ENCODE measurements at regions not wholly inside any gene's neighbourhood (a gene's known extent, or its start where the extent isn't known, plus 50 kb on each side); places are given as distances from the start of the nearest gene placed in this dataset.

DNA sequence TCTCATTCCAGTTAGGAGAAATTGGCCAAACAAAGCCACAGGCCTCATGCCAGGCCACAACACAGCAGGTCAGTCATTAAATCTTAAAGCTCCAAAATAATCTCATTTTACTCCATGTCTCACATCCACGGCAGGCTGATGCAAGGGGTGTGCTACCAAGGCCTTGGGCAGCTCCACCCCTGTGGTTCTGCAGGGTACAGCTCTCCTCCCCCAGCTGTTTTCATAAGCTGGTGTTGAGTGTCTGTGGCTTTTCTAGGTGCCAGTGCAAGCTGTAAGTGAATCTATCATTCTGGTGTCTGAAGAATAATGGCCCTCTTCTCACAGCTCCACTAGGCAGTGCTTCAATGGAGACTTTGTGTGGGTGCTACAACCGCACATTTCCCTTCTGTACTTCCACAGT lies 949.2 kb downstream of the TECRL start:
- no peak for DNase-seq

DNA sequence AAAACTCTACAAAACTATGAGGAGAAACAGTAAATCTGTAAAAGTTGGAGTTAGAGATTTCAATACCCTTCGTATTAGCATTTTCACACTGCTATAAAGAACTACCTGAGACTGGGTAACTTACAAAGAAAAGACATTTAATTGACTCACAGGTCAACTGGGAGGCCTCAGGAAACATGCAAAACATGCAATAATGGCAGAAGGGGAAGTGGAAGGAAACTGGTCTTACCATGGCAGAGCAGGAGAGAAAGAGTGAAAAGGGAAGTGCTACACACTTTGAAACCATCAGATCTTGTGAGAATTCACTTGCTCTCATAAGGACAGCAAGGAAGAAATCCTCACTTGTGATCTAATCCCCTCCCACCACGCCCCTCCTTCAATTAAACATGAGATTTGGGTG lies 949.9 kb downstream of the TECRL start:
- DNase-seq, result no peak

DNA sequence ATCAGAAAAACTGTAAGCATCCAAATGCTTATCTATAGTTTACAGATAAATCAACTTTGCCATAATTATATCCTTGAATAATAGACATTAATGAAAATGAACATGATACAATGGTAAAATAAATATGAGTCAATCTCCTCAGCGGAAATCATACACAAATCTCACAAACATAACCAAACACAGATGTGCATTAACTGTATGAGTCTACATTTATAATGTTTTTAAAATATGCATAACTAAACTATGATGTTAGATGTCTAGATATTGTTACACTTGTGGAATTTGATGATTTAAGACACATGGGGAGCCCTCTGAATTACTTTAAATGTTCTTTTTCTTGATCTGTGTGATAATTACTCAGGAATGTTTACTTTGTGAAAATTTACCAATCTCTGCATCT lies 951.2 kb downstream of the TECRL start:
- no peak for DNase-seq

DNA sequence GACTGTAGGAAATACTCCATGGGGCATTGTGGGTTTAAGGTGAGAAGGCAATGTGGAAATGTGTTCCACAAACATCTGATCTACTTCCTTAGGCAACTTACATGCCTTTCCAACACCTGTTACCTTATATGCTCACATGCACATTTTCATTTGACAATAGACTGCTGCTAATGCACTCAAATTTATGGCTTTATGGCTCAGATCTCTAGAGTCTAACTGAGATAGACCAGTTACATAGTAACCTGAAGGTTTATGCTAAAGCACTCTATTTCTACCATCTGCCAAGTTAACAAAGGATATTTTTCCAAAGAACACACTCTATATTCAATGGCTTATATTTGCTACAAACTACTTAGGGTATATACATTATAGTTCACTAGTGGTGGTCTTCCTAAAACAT lies 969.0 kb downstream of the TECRL start:
- DNase-seq, result no peak

DNA sequence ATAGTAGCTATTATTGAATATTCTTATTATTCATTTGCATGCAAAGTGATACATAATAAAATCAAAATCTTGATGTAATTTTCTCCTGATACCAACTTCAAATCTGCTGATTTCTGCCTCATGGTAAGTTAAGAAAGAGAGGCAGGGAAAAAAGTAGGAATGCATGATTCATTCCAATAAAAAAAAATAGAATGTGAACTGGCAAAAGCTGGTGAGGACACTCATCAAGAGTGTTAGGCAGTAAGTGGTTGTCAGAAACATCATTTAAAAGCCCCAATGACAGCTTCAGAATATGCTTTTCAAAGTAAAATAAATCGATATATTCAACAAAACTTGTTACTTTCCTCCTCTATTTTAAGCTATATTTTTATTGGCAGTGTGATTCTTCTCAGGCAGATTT lies 979.1 kb downstream of the TECRL start:
- DNase-seq, result no peak

DNA sequence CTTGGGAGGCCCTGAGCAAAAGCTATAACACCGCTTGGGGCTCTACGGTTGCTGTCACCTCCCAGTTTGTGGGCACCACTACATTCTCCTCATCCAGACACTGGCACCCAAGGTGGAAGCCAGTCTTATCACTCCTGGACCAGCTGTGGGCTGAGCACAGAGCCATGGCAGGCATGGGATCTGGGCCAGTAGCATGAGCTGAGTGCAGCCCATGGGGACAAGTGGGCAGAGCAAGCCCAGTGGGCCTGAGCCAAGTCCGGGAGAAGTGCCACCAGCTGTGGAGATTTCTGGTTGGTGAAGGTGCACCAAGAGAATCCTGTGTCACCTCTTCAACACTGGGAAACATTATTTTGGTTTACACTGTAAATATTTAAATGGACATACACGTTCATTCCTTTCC lies 1013.0 kb downstream of the TECRL start:
- DNase-seq, result no peak

DNA sequence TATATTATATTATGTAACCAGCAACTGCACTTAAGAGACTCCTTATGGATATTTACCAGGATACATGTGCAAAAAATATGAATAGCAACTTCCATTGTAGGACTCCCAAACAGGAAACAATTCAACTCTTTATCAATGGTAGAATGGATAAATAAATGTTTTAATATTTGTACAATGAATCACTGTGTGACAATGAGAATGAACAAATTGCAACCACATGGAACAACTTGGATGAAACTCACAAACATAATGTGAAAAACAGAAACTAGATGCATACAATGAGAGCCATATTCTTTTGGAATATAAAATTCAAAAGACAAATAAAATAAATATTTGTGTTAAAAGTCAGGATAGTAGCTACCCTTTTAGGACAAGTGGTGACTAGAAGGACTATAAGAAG lies 1015.7 kb downstream of the TECRL start:
- no peak for DNase-seq

DNA sequence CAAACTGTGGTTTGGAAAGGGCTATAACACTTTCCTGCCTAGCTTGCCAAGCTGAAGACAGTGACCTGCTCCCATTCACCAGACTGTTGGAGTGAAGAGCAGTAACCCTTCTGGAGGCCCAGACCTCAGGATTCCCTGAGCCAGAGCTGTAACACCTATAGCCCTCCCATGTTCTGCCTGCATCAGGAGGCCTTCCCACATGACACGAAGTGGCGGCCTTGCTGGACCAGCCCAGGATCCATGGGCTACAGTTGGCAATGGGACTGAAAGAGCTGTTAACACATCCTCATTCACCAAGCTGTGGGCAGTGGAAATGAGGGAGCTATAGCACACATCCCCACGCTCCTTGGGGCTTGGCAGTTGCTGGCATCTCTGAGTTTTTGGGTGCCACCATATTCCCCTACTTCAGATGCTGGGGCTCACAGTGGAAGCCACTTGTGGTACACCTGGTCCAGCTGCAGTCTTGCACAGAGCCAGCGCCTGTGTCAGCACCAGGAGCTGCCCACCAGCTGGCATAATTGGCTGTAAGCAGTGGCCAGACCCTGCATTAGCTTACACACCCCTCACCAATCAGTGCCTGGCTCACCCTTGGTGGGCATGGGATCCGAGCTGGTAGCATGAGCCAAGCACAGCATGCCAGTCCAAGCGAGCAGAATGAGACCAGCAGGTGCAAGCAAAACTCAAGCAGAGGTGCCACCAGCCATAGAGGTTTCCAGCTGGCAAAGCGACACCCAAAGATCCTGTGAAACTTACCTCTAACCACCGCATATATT lies 1029.3 kb downstream of the TECRL start:
- DNase-seq, result no peak

DNA sequence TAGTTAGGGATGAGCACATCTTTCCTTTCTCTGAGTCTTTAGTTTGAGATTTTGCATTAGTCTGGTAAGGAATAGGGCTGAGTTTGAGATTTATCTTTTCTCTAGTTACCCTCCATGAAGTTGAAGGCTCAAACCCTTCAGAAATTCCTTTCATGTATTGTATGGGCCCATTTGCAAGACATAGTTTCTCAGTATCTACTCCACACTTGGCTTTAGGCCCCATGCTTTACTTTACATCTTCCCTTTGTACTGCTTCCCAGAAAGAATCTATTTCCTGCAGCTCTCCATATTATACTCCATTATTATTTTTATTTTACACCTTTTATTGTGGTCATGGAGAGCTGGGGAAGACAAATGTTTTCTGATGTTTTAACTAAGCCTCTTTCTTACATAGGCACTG lies 1038.2 kb downstream of the TECRL start:
- DNase-seq, result no peak

DNA sequence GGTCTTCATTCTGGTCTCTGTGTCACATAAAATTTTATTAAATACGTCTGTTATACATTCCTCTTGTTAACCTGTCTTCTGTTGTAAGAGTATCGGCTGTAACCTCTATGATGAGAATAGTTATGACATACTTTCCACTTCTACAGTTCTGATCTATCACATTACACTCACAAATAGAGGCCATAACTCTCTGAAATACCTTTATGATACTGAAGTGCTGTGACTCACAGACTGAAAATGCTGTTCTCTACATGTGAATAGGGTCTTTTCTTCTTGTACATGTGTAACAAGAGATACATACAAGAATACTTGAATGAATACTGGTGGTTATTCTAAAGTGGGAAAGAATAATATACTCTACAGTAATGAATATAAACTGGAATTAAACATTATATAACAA lies 1047.6 kb downstream of the TECRL start:
- no peak for DNase-seq

DNA sequence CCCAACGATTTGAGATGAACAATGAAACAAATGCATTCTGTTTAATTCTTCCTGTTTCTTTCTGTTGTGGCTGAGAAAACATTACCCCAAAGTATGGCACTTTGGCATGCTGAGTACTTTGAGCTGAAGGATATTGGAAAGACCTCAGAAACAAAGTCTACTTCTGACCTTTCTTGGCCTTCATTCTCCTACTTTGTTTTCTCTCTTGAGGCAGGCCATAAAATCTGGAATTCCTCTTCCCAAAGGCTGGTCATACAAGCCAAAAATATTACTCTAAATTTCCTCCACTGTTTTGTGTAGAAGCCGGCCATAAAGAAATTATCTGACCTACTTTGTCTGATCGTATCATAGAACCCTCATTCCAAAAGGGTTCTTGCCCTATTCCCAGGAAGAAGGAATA lies 1048.2 kb downstream of the TECRL start:
- DNase-seq, result no peak

DNA sequence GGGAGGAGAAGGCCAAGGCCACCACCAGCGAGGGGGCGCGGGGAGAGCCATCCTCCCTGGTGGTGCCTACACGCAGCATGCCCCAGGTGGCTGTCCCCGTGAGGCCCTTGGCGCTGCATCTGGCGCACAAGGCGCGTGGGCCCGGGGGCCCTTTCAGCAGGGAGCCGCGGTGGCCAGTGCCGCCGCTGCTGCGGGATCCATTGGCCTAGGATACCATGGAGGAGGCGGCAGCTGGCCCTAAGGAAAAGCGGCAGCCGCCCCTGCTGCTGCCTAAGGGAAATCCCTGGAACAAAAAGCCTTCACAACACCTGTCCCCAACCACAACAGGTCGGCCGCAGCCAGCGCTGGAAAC lies 1059.6 kb downstream of the TECRL start:
- DNase-seq, result no peak

DNA sequence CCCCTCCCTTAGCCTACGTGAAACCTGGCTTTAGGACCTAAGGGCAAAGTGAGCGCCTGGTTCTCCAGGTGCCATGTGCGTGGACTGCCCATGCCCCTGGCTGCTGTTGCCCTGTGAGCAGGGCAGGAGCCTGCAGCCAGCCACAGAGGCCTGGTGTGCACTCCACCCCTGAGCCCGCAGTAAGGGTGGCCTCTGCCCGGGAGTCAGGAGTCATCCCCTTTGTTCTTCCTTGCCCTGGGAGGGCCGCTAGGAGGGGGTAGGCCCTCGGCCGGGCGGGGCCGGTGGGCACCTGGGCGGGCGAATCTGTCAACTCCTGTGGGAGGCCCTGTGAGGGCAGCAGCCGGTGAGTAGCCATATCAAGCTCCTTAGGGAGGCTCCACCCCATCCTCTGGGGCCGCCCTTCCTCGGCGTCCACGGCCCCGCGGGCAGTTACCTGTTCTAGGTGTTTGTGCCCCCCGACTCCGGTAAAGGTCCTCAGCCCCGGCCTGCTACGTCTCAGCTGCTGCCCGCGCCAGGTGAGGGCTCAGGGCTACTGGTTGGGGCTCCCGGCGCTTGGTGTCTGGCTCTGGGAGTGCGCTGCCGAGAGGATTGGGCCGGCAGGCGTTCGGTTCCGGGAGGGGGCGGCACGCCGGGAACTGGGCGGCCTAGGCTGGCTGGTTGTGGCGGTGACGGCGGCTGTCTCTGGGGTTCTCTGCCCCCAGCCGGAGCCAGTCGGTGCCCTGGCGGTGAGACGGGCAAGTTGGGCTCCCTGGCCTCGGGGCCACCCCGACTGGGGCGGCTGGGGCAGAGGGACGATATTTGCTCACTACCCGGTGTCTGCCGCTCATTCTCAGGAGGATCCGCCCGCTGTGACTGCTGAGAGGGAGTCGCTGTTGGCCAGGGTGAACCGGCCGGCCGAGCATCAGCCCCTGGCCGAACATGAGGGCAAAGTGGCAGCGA lies 1060.2 kb downstream of the TECRL start:
- no peak for DNase-seq

DNA sequence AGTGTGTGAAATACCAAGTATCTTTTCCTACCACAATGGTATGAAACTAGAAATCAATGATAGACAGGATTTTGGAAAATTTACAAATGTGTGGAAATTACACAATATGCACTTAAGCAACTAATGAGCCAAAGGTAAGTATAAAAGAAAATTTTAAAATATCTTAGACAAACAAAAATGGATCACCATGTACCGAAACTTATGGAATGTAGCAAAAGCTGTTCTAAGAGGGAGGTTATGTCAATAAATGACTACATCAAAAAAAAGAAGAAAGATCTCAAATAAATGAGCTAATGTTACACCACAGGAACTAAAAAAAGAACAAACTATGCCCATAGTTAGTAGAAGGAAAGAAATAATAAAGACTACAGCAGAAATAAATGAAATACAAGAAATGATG lies 1084.1 kb downstream of the TECRL start:
- DNase-seq, result no peak

DNA sequence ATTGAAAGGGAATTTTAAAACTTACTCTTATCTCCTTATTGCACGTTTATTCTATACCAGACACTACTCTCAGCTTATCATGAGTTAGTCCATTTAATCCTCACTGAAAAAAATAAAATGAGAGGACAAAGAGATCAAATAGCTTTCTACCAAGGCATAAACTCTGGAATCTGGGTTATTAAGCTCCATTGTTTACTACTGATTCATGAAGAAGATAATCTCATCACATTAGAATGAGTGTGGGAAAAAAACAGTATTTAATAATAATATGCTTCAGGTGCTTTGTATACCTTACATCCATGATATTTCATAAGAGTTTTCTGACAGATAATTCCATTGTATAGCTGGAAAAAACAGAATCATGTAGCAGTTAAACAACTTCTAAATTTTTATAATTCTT lies 1092.6 kb downstream of the TECRL start:
- no peak for DNase-seq

DNA sequence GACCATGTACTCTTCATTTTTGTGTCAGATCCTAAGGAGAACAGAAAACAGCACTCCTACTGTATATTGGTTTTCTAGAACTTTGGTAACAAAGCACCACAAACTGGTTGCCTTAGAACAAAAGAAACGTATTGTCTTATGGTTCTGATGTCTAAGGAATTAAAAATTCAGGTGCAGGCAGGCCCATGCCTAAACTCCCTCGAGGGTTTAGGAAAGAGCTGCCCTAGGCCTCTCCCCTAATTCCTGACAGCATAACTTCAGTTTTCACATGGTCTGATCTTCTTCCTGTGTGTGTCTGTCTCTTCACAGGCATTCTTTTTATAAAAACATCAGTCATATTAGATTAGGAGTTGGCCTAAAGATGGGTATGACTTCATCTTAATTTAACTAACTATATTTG lies 1093.6 kb downstream of the TECRL start:
- DNase-seq, result no peak

DNA sequence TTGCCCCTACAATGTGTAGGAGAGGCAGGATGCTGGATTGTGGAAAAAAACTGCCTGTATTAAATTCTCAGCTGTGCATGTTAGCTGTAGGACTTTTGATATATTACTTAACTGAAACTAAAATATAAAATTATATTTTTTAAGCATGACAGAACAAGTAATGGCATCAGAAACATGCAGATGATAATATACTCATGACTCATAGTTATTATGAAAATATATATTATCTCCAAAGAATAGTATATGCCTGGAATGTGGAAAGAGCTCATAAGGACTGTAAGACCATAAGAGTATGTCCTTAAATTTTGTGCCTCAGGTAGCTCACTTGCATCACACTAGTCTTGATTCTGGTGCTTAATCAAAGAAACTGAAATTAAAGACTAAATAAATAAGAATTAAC lies 1100.6 kb downstream of the TECRL start:
- DNase-seq, result no peak

DNA sequence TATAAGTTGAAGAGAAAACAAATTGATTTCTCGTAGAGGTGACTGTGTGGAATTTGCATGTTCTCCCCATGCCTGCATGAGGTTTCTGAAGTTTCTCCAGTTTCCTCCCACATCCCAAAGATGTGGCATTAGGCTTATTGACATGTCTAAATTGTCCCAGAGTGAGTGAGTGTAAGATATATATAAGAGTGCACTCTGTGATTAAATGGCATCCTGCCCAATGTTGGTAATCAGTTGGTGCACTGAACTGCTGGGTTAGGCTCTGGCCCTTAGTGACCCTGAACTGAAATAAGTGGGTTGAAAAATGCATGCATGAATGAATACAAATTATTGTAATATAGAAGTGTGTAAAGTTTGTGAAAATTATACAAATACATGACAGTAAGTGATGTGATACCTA lies 1106.5 kb downstream of the TECRL start:
- DNase-seq, result no peak

DNA sequence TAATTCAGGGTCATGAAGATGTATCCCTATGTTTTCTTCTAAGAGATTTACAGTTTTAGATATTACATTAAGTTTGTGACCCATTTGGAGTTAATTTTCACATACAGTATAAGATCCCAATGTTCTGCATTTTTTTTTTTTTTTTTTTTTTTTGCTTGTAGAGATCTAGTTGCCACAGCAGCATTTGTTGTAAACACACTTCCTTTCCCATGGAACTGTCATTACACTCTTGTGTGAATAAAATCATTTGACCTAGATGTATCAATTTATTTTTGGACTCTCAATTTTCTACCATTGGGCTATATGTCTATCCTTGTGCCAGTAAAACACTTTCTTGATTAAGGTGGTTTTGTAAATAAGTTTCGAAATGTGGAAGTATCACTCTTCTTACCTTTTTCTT lies 1107.2 kb downstream of the TECRL start:
- no peak for DNase-seq

DNA sequence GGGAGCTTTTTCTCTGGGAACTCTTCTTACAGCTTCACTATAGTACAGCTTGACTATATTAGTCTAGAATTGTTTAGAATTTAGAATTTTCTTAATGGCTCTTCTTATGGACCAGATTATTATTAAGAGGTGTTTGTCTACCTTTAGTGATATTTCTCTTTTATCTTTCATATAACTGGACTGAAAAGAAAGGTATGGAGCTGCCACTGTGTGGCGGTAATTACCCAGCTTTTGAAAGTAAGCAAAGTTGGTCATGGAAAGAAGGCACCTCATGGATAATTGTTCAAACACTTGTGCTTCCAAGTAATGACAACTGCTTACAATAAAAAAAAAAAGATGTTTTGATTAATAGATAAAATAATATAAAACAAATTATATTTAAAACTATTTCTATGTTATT lies 1112.5 kb downstream of the TECRL start:
- DNase-seq, result no peak

DNA sequence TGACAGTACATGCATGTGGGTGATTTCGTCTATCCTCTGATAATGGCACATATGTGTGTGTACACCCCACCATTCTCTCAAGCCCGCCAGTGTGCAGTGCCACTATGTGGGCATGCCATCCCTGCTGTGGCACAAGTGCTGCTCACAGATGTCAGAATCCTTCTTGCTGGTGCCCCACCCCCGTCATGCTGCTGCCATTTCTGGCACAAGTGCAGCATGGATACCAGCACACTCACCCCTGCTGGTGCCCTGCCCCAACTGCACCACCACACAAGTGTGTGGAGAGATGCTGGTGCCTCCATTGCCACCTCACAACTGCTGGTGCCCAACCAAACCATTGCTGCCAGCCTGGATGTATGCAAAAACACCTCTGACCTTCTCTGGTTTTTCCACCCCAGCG lies 1133.8 kb downstream of the TECRL start:
- no peak for DNase-seq

DNA sequence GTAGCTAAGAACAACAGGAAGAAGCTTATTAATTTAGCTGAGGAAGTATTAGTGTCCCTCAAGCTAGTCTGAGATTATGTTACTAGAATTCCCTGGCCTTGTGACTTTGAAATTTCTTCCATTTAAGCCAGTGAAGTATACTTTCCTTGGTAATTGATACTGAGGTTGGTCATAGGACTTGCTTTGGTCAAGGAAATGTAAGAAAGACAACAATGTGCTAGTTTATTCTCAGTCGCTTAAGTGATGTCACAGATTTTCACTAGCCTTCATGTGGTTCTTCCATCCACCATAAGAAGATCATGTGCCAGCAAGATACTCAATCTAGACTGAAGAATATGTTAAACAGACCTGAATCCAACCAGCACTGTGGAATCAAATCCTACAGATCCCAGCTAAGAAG lies 1140.1 kb downstream of the TECRL start:
- no peak for DNase-seq

DNA sequence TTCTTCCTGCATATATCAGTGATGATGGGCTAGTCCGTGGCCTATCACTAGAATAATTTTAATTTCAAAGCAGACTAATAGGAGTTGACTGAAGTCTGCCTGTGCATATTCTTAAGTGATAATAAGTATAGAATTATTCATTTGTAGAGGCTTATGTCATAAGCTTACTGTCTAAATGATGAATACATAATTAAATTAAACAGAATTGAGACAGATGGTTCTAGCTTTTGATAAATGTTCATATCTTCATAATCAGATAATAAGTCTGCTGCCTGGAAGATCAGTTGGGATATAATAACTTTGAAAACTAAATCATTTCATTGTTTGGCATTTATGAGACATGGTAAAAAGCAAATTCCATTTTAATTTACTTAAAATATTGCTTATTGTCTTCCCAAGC lies 1175.6 kb downstream of the TECRL start:
- no peak for DNase-seq

DNA sequence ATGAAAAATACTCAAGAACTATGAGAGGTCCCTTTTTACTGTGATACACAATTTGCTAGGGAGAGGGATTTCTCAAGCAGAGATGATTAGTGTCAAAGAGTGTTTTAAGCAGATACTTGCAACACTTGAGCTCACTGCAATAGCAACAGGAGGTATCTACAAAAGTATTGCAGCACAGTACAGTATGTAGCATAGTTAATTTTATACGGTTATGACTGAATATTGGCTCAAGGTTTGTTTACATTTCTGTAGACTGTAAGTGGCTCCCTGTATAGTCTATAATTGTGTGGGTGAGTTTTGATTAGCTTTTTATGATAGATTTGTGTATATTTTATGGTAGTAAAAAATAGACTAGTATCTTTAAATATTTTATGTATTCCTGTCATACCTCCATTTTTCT lies 1177.2 kb downstream of the TECRL start:
- no peak for DNase-seq

DNA sequence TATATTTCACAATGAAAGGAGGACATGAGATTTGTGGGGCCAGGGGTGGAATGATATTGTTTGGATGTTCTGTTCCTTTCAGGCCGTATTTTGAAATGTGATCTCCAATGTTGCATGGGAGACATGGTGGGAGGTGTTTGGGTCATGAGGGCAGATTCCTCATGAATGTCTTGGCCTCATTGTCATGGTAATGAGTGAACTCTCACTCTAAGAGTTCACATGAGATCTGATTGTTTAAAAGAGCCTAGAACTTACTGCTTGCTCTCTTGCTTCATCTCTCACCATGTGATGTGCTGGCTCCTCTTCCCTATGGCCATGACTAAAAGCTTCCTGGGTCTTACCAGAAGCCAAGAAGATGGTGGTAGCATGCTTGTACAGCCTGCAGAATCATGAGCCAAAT lies 1183.0 kb downstream of the TECRL start:
- DNase-seq, result no peak

Measured in stimulated activated CD8-positive, alpha-beta memory T cell treated with anti-CD3 and anti-CD28 coated beads, Interleukin-4, amount 100 ng/mL, for 48 hours (primary cell).